ENCODE measurements at regions not wholly inside any gene's neighbourhood (a gene's known extent, or its start where the extent isn't known, plus 50 kb on each side); places are given as distances from the start of the nearest gene placed in this dataset.
"Not testable (repeated sequence)": the region's sequence is repeated elsewhere in the genome, so short reads cannot be mapped to it uniquely, and the experiment has no call there.

- no peak overlapping the region for H3K4me3 ChIP-seq (ENCODE audit: low read depth, low read length)
- no peak for TF ChIP-seq CTCF (IDR thresholded peaks at IDR 0.05; ENCODE audit: low read depth, low read length)
Measured at GRCh38 chr2:52608030-52608429, 1159.6 kb upstream of the CHAC2 start.

GRCh38 chr2:52597346-52597745 is 1170.3 kb upstream of the CHAC2 start:
- no peak for TF ChIP-seq CTCF (IDR thresholded peaks at IDR 0.05; ENCODE audit: low read depth, low read length)
- H3K4me3 ChIP-seq (ENCODE audit: low read depth, low read length): no peak overlapping the region

GRCh38 chr2:52594026-52594425 is 1173.6 kb upstream of the CHAC2 start:
- TF ChIP-seq CTCF (IDR thresholded peaks at IDR 0.05; ENCODE audit: low read depth, low read length): no peak
- no peak overlapping the region for H3K4me3 ChIP-seq (ENCODE audit: low read depth, low read length)

GRCh38 chr2:52584071-52584470 is 1183.5 kb upstream of the CHAC2 start:
- H3K4me3 ChIP-seq (ENCODE audit: low read depth, low read length): not testable (repeated sequence)

- no peak for TF ChIP-seq CTCF (IDR thresholded peaks at IDR 0.05; ENCODE audit: low read depth, low read length)
- H3K4me3 ChIP-seq (ENCODE audit: low read depth, low read length): no peak overlapping the region
Measured at GRCh38 chr2:52572469-52572894, 1195.1 kb upstream of the CHAC2 start.

GRCh38 chr2:52571380-52572347 is 1195.9 kb upstream of the CHAC2 start:
- TF ChIP-seq CTCF (IDR thresholded peaks at IDR 0.05; ENCODE audit: low read depth, low read length): no peak
- no peak overlapping the region for H3K4me3 ChIP-seq (ENCODE audit: low read depth, low read length)

GRCh38 chr2:52570716-52571115 is 1196.9 kb upstream of the CHAC2 start:
- TF ChIP-seq CTCF (IDR thresholded peaks at IDR 0.05; ENCODE audit: low read depth, low read length): no peak
- no peak overlapping the region for H3K4me3 ChIP-seq (ENCODE audit: low read depth, low read length)
